HCT116 (cell line): ENCODE measurements at regions not wholly inside any gene's neighbourhood (a gene's known extent, or its start where the extent isn't known, plus 50 kb on each side); places are given as distances from the start of the nearest gene placed in this dataset.
A peak's percentile ranks its signal among the peaks of the same experiment; 100 is the strongest.

Experiments
- CBX3 ChIP-seq: IDR thresholded peaks from 2 replicates; pipeline ENCODE4 v1.6.1; 2012; ENCODE audit warnings: low read depth
- CEBPB ChIP-seq: IDR thresholded peaks from 2 replicates; pipeline ENCODE4 v1.6.1; 2012; ENCODE audit warnings: low read depth
- CTCF ChIP-seq, 3 experiments: fragments of 200-600 bp in 1 of 3; sonication (generic) in 1 of 3; IDR thresholded peaks in 2 of 3; conservative IDR thresholded peaks in 1 of 3; 2 replicates each; pipeline ENCODE4 v1.5.1; 2012 to 2017; ENCODE audit warnings: low read depth in 2 of 3, low read length in 2 of 3, antibody characterized with exemption in 1 of 3, borderline replicate concordance in 1 of 3, control low read depth in 1 of 3, mild to moderate bottlenecking in 1 of 3, mixed read lengths in 1 of 3, mixed run types in 1 of 3, moderate library complexity in 1 of 3; ENCODE audit not compliant: insufficient read depth in 1 of 3
- EGR1 ChIP-seq: IDR thresholded peaks from 2 replicates; pipeline ENCODE4 v1.6.1; 2012; ENCODE audit warnings: low read depth
- ELF1 ChIP-seq: IDR thresholded peaks from 2 replicates; pipeline ENCODE4 v1.6.1; 2012; ENCODE audit warnings: low read depth, borderline replicate concordance
- EZH2 ChIP-seq: fragments of 200-600 bp; sonication (generic); IDR thresholded peaks from 2 replicates; pipeline ENCODE4 v1.6.1; 2017; ENCODE audit warnings: antibody characterized with exemption, mixed run types
- FOSL1 ChIP-seq: IDR thresholded peaks from 2 replicates; pipeline ENCODE4 v1.6.1; 2012; ENCODE audit warnings: low read depth
- RAD21 ChIP-seq: IDR thresholded peaks from 2 replicates; pipeline ENCODE4 v1.6.1; 2012; ENCODE audit warnings: low read depth, mild to moderate bottlenecking
- SIN3A ChIP-seq: IDR thresholded peaks from 2 replicates; pipeline ENCODE4 v1.6.1; 2012; ENCODE audit warnings: low read depth
- SP1 ChIP-seq: IDR thresholded peaks from 2 replicates; pipeline ENCODE4 v1.6.1; 2012; ENCODE audit warnings: low read depth
- SRF ChIP-seq: IDR thresholded peaks from 2 replicates; pipeline ENCODE4 v1.6.1; 2012; ENCODE audit warnings: low read depth
- TCF7L2 ChIP-seq: IDR thresholded peaks from 2 replicates; pipeline ENCODE4 v1.7.0; 2011; ENCODE audit warnings: borderline replicate concordance, inconsistent platforms; ENCODE audit not compliant: insufficient read depth, insufficient read length; ENCODE audit errors: extremely low read depth
- YY1 ChIP-seq: IDR thresholded peaks from 2 replicates; pipeline ENCODE4 v1.6.1; 2011; ENCODE audit warnings: low read length, low read depth, moderate library complexity, mild to moderate bottlenecking; ENCODE audit not compliant: insufficient replicate concordance; ENCODE audit errors: extremely low read depth
- ZBTB33 ChIP-seq: IDR thresholded peaks from 2 replicates; pipeline ENCODE4 v1.6.1; 2011; ENCODE audit warnings: mild to moderate bottlenecking, low read length, moderate library complexity; ENCODE audit not compliant: insufficient replicate concordance; ENCODE audit errors: extremely low read depth
- ZFX ChIP-seq: fragments of 450-650 bp; IDR thresholded peaks from 2 replicates; pipeline ENCODE4 v1.6.1; 2017
- ZNF274 ChIP-seq: fragments of 200-500 bp; sonication (Bioruptor generic); IDR thresholded peaks from 2 replicates; pipeline ENCODE4 v1.6.1; 2014; ENCODE audit warnings: mild to moderate bottlenecking, low read depth, low read length, inconsistent platforms
- TF ChIP-seq, protein P1 (sequence below): IDR thresholded peaks from 2 replicates; pipeline ENCODE4 v1.6.1; 2012

GRCh38 chr2:226050822-226051221 is 651.3 kb downstream of the NYAP2 start (continued):
- TF ChIP-seq ZBTB33 = no peak
- no peak for TF ChIP-seq ELF1
- no peak for TF ChIP-seq EZH2
- TF ChIP-seq YY1 = no peak
- peak; percentile 69 for TF ChIP-seq FOSL1
- no peak for TF ChIP-seq ZNF274
- no peak; the same call in 1 of the 2 replicates for TF ChIP-seq CEBPB
- no peak for TF ChIP-seq ZFX
- TF ChIP-seq SRF = no peak
- no peak for TF ChIP-seq RAD21
- TF ChIP-seq CTCF (IDR thresholded peaks at IDR 0.05 in 2 of 3, conservative IDR thresholded peaks at IDR 0.05 in 1 of 3; ENCODE audit: borderline replicate concordance in 1 of 3, insufficient read depth in 1 of 3, low read depth in 2 of 3, low read length in 2 of 3) = no peak
- no peak for TF ChIP-seq EGR1
- TF ChIP-seq CBX3 = peak; percentile 60; the same call in 1 of the 2 replicates
- peak; percentile 59 for TF ChIP-seq SP1
- TF ChIP-seq, protein P1, sequence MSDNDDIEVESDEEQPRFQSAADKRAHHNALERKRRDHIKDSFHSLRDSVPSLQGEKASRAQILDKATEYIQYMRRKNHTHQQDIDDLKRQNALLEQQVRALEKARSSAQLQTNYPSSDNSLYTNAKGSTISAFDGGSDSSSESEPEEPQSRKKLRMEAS = peak; percentile 22; the same call in 1 of the 2 replicates
- no peak for TF ChIP-seq SIN3A
- peak; percentile 49 for TF ChIP-seq TCF7L2
